ENCODE measurements at regions not wholly inside any gene's neighbourhood (a gene's known extent, or its start where the extent isn't known, plus 50 kb on each side); places are given as distances from the start of the nearest gene placed in this dataset.

GRCh38 chr2:78576409-78576808, 449.1 kb upstream of the REG3G start:
- ChIA-PET CTCF (no interaction called here), POLR2A (no interaction called here)
- Mint-ChIP-seq H3K27ac (no peak overlapping the region), H3K36me3 (no peaks in the 10 kb centered on the region), H3K4me3 (no peak overlapping the region), H3K27me3 (no peaks in the 10 kb centered on the region), H3K9me3 (peaks cover 13% of the 10 kb centered on the region), H3K4me1 (ENCODE audit: low read depth) (no peaks in the 10 kb centered on the region)
- no peak for DNase-seq
- intact Hi-C loops (cut with micrococcal nuclease), result no loop called here

GRCh38 chr2:78585871-78586270, 439.6 kb upstream of the REG3G start:
- H3K4me1 Mint-ChIP-seq (ENCODE audit: low read depth), result no peaks in the 10 kb centered on the region
- no peak overlapping the region for H3K27ac Mint-ChIP-seq
- H3K36me3 Mint-ChIP-seq, result no peaks in the 10 kb centered on the region
- no peak for DNase-seq
- H3K4me3 Mint-ChIP-seq, result no peak overlapping the region
- intact Hi-C loops (cut with micrococcal nuclease), result no loop called here
- no peaks in the 10 kb centered on the region for H3K27me3 Mint-ChIP-seq
- ChIA-PET CTCF (no interaction called here), POLR2A (no interaction called here)
- H3K9me3 Mint-ChIP-seq, result peaks cover 21% of the 10 kb centered on the region

- Mint-ChIP-seq H3K9me3 (peaks cover 24% of the 10 kb centered on the region), H3K36me3 (no peaks in the 10 kb centered on the region), H3K27me3 (no peaks in the 10 kb centered on the region), H3K4me3 (no peak overlapping the region), H3K27ac (no peak overlapping the region), H3K4me1 (ENCODE audit: low read depth) (no peaks in the 10 kb centered on the region)
- ChIA-PET CTCF (no interaction called here), POLR2A (no interaction called here)
- intact Hi-C loops (cut with micrococcal nuclease), result no loop called here
- no peak for DNase-seq
These were observed 439.2 kb upstream of the REG3G start for GRCh38 chr2:78586316-78586715.

GRCh38 chr2:78589871-78590270, 435.6 kb upstream of the REG3G start:
- intact Hi-C loops (cut with micrococcal nuclease), result no loop called here
- Mint-ChIP-seq H3K4me3 (no peak overlapping the region), H3K27me3 (no peaks in the 10 kb centered on the region), H3K9me3 (peaks cover 28% of the 10 kb centered on the region), H3K27ac (no peak overlapping the region), H3K4me1 (ENCODE audit: low read depth) (no peaks in the 10 kb centered on the region), H3K36me3 (no peaks in the 10 kb centered on the region)
- CTCF ChIA-PET, result no interaction called here
- DNase-seq, result no peak
- POLR2A ChIA-PET, result no interaction called here

GRCh38 chr2:78592491-78592890, 433.0 kb upstream of the REG3G start:
- H3K4me3 Mint-ChIP-seq, result no peak overlapping the region

GRCh38 chr2:78601113-78601512, 424.4 kb upstream of the REG3G start:
- no peaks in the 10 kb centered on the region for H3K4me1 Mint-ChIP-seq (ENCODE audit: low read depth)
- no peak overlapping the region for H3K4me3 Mint-ChIP-seq
- no peaks in the 10 kb centered on the region for H3K36me3 Mint-ChIP-seq
- H3K27me3 Mint-ChIP-seq, result no peaks in the 10 kb centered on the region
- intact Hi-C loops (cut with micrococcal nuclease), result no loop called here
- ChIA-PET POLR2A (no interaction called here), CTCF (no interaction called here)
- H3K9me3 Mint-ChIP-seq, result peaks cover 16% of the 10 kb centered on the region
- no peak overlapping the region for H3K27ac Mint-ChIP-seq
- no peak for DNase-seq

More at GRCh38 chr2:78592491-78592890, 433.0 kb upstream of the REG3G start:
- Mint-ChIP-seq H3K27ac (no peak overlapping the region), H3K4me1 (ENCODE audit: low read depth) (no peaks in the 10 kb centered on the region), H3K27me3 (no peaks in the 10 kb centered on the region), H3K9me3 (peaks cover 33% of the 10 kb centered on the region), H3K36me3 (no peaks in the 10 kb centered on the region)
- intact Hi-C loops (cut with micrococcal nuclease), result no loop called here
- POLR2A ChIA-PET, result no interaction called here
- CTCF ChIA-PET, result no interaction called here
- no peak for DNase-seq

GRCh38 chr2:78602862-78603261, 422.6 kb upstream of the REG3G start:
- Mint-ChIP-seq H3K4me3 (no peak overlapping the region), H3K27ac (no peak overlapping the region), H3K27me3 (no peaks in the 10 kb centered on the region), H3K9me3 (peaks cover 7% of the 10 kb centered on the region), H3K4me1 (ENCODE audit: low read depth) (no peaks in the 10 kb centered on the region), H3K36me3 (no peaks in the 10 kb centered on the region)
- ChIA-PET POLR2A (no interaction called here), CTCF (no interaction called here)
- intact Hi-C loops (cut with micrococcal nuclease), result no loop called here
- no peak for DNase-seq

GRCh38 chr2:78606895-78607294, 418.6 kb upstream of the REG3G start:
- Mint-ChIP-seq H3K4me1 (ENCODE audit: low read depth) (no peaks in the 10 kb centered on the region), H3K9me3 (peaks cover 11% of the 10 kb centered on the region), H3K27ac (no peak overlapping the region), H3K4me3 (no peak overlapping the region), H3K36me3 (no peaks in the 10 kb centered on the region), H3K27me3 (no peaks in the 10 kb centered on the region)
- intact Hi-C loops (cut with micrococcal nuclease), result no loop called here
- ChIA-PET POLR2A (no interaction called here), CTCF (no interaction called here)
- DNase-seq, result no peak

- no peaks in the 10 kb centered on the region for H3K4me1 Mint-ChIP-seq (ENCODE audit: low read depth)
- CTCF ChIA-PET, result no interaction called here
- POLR2A ChIA-PET, result no interaction called here
- intact Hi-C loops (cut with micrococcal nuclease), result no loop called here
- no peak for DNase-seq
- no peaks in the 10 kb centered on the region for H3K27me3 Mint-ChIP-seq
- H3K27ac Mint-ChIP-seq, result no peak overlapping the region
- no peaks in the 10 kb centered on the region for H3K36me3 Mint-ChIP-seq
- H3K4me3 Mint-ChIP-seq, result no peak overlapping the region
- peaks cover 25% of the 10 kb centered on the region for H3K9me3 Mint-ChIP-seq
These were observed 410.8 kb upstream of the REG3G start for GRCh38 chr2:78614726-78615125.

- H3K9me3 Mint-ChIP-seq, result peaks cover 24% of the 10 kb centered on the region
- no peaks in the 10 kb centered on the region for H3K4me1 Mint-ChIP-seq (ENCODE audit: low read depth)
- H3K4me3 Mint-ChIP-seq, result no peak overlapping the region
- ChIA-PET CTCF (no interaction called here), POLR2A (no interaction called here)
- intact Hi-C loops (cut with micrococcal nuclease), result no loop called here
- H3K36me3 Mint-ChIP-seq, result no peaks in the 10 kb centered on the region
- H3K27me3 Mint-ChIP-seq, result no peaks in the 10 kb centered on the region
- no peak overlapping the region for H3K27ac Mint-ChIP-seq
- no peak for DNase-seq
These were observed 409.5 kb upstream of the REG3G start for GRCh38 chr2:78615956-78616355.

GRCh38 chr2:78634425-78634824, 391.1 kb upstream of the REG3G start:
- H3K27me3 Mint-ChIP-seq, result no peaks in the 10 kb centered on the region
- no peaks in the 10 kb centered on the region for H3K36me3 Mint-ChIP-seq
- CTCF ChIA-PET, result no interaction called here
- peaks cover 22% of the 10 kb centered on the region for H3K9me3 Mint-ChIP-seq
- H3K4me3 Mint-ChIP-seq, result no peak overlapping the region
- intact Hi-C loops (cut with micrococcal nuclease), result no loop called here
- H3K27ac Mint-ChIP-seq, result no peak overlapping the region
- no peak for DNase-seq
- POLR2A ChIA-PET, result no interaction called here
- no peaks in the 10 kb centered on the region for H3K4me1 Mint-ChIP-seq (ENCODE audit: low read depth)

GRCh38 chr2:78644854-78645253, 380.6 kb upstream of the REG3G start:
- DNase-seq, result no peak

GRCh38 chr2:78646533-78647364, 378.8 kb upstream of the REG3G start:
- Mint-ChIP-seq H3K27ac (no peak overlapping the region), H3K4me3 (no peak overlapping the region), H3K36me3 (no peaks in the 10 kb centered on the region), H3K27me3 (no peaks in the 10 kb centered on the region), H3K9me3 (peaks cover 27% of the 10 kb centered on the region), H3K4me1 (ENCODE audit: low read depth) (no peaks in the 10 kb centered on the region)
- no peak for DNase-seq
- ChIA-PET POLR2A (no interaction called here), CTCF (no interaction called here)
- intact Hi-C loops (cut with micrococcal nuclease), result no loop called here

More at GRCh38 chr2:78644854-78645253, 380.6 kb upstream of the REG3G start:
- peaks cover 24% of the 10 kb centered on the region for H3K9me3 Mint-ChIP-seq
- H3K36me3 Mint-ChIP-seq, result no peaks in the 10 kb centered on the region
- POLR2A ChIA-PET, result no interaction called here
- no peak overlapping the region for H3K4me3 Mint-ChIP-seq
- no peaks in the 10 kb centered on the region for H3K27me3 Mint-ChIP-seq
- CTCF ChIA-PET, result no interaction called here
- H3K27ac Mint-ChIP-seq, result no peak overlapping the region
- no peaks in the 10 kb centered on the region for H3K4me1 Mint-ChIP-seq (ENCODE audit: low read depth)
- intact Hi-C loops (cut with micrococcal nuclease), result no loop called here

All from activated CD4-positive, alpha-beta memory T cell treated with anti-CD3 and anti-CD28 coated beads for 36 hours (primary cell).